Small intestine (tissue), 7 donors: ENCODE measurements at regions not wholly inside any gene's neighbourhood (a gene's known extent, or its start where the extent isn't known, plus 50 kb on each side); places are given as distances from the start of the nearest gene placed in this dataset.

Source experiments
- DNase-seq, 2 donors: peaks; one replicate each; pipeline versions ENCODE4 v3.0.0 to v3.0.0-alpha.2; 2013
- FAIRE-seq: peaks from 2 replicates; lab custom pipeline; 2012; peaks lifted over from hg19 to GRCh38; lab: Jason Lieb, UNC
- H3K27ac ChIP-seq, 3 donors: one replicate each; pipeline ENCODE4 v1.5.1; 2013; ENCODE audit warnings: low read length in 2 of 3, mild to moderate bottlenecking in 2 of 3, control low read depth in 1 of 3, inconsistent platforms in 1 of 3, low read depth in 1 of 3, moderate library complexity in 1 of 3
- H3K27me3 ChIP-seq, 3 donors: one replicate each; pipeline ENCODE4 v1.6.1; 2013; ENCODE audit warnings: low read length in 3 of 3, inconsistent platforms in 1 of 3; ENCODE audit not compliant: control insufficient read depth in 3 of 3, insufficient read depth in 3 of 3
- H3K36me3 ChIP-seq, 3 donors: one replicate each; pipeline ENCODE4 v1.6.1; 2013; ENCODE audit warnings: low read length in 3 of 3, inconsistent platforms in 1 of 3, low read depth in 1 of 3, mild to moderate bottlenecking in 1 of 3, moderate library complexity in 1 of 3; ENCODE audit not compliant: control insufficient read depth in 3 of 3, insufficient read depth in 2 of 3
- H3K4me1 ChIP-seq, 3 donors: one replicate each; pipeline ENCODE4 v1.6.1; 2013; ENCODE audit warnings: low read length in 2 of 3, inconsistent platforms in 1 of 3, low read depth in 1 of 3, mild to moderate bottlenecking in 1 of 3, moderate library complexity in 1 of 3; ENCODE audit not compliant: control insufficient read depth in 3 of 3, insufficient read depth in 2 of 3
- H3K4me3 ChIP-seq, 3 donors: one replicate each; pipeline ENCODE4 v1.5.1; 2013; ENCODE audit warnings: low read length in 3 of 3, control low read depth in 1 of 3, inconsistent platforms in 1 of 3, low read depth in 1 of 3, mild to moderate bottlenecking in 1 of 3, moderate library complexity in 1 of 3
- H3K9me3 ChIP-seq, 2 donors: one replicate each; pipeline ENCODE4 v1.6.1; 2013; ENCODE audit warnings: low read depth in 1 of 2, low read length in 1 of 2; ENCODE audit not compliant: control insufficient read depth in 2 of 2, insufficient read depth in 1 of 2
- WGBS, 3 donors: extraction: QIAGEN DNeasy Blood & Tissue Kit; methylation state at CpG; one replicate each; pipeline ENCODE4 v1.1.7; 2013; 5-methylcytosine and 5-hydroxymethylcytosine counted together
- donor health status: healthy with polysubstance abuse.
- donor health status: control.
- donor health status: control.
- donor health status: Bipolar disorder and iron deficiency.
- donor health status: healthy.

DNA sequence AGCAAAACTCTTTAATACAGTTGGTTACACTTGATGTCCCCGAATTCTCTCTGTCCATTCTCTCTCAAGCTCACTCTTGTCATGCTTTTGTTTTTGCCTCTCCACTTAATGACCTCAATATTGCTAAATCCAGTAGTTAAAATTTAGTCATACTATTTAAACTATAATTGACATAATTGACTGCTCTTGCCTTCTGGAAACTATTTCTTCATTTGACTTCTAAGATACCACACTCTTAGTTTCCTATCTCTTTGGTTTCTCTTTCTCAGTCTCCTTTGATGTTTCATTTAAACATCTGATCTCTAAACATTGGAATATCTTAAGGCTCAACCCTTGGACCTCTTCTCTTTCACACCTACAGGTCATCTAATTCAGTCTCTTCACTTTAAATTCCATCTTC is 211.3 kb downstream of the COG6 start:
- 69 to 86% (median 83%) methylated on average over 1 of the region's 1 CpG for WGBS, 3 donors
- Histone ChIP-seq H3K27ac (no peak overlapping the region), H3K4me3 (no peak overlapping the region), H3K4me1 (no peaks in the 10 kb centered on the region), H3K36me3 (no peaks in the 10 kb centered on the region), H3K9me3 (no peaks in the 10 kb centered on the region), H3K27me3 (no peaks in the 10 kb centered on the region)
- DNase-seq (no peak), FAIRE-seq (no peak)

GRCh38 chr13:39867807-39868206 is 212.3 kb downstream of the COG6 start:
- no peak overlapping the region for H3K4me3 ChIP-seq
- H3K4me1 ChIP-seq = no peaks in the 10 kb centered on the region
- 76 to 86% (median 84%) methylated on average over 2 of the region's 2 CpGs for WGBS, 3 donors
- no peaks in the 10 kb centered on the region for H3K27me3 ChIP-seq
- DNase-seq (no peak), FAIRE-seq (no peak)
- no peaks in the 10 kb centered on the region for H3K36me3 ChIP-seq
- H3K9me3 ChIP-seq = no peaks in the 10 kb centered on the region
- no peak overlapping the region for H3K27ac ChIP-seq

- DNase-seq (no peak), FAIRE-seq (no peak)
- H3K9me3 ChIP-seq = no peaks in the 10 kb centered on the region
- no peak overlapping the region for H3K27ac ChIP-seq
- H3K4me3 ChIP-seq = no peak overlapping the region
- H3K4me1 ChIP-seq = no peaks in the 10 kb centered on the region
- WGBS, 3 donors = 58 to 77% (median 58%) methylated on average over 2 of the region's 2 CpGs
- no peaks in the 10 kb centered on the region for H3K36me3 ChIP-seq
- no peaks in the 10 kb centered on the region for H3K27me3 ChIP-seq
These were observed 214.8 kb downstream of the COG6 start for GRCh38 chr13:39870197-39870747.

- no peak for FAIRE-seq
These were observed 219.0 kb downstream of the COG6 start for GRCh38 chr13:39874331-39875053.

GRCh38 chr13:39875111-39875987 is 219.9 kb downstream of the COG6 start:
- H3K36me3 ChIP-seq = no peaks in the 10 kb centered on the region
- no peak overlapping the region for H3K4me3 ChIP-seq
- 72 to 81% (median 81%) methylated on average over 9 of the region's 9 CpGs for WGBS, 3 donors
- H3K27ac ChIP-seq = no peak overlapping the region
- H3K27me3 ChIP-seq = no peaks in the 10 kb centered on the region
- no peak for DNase-seq
- H3K4me1 ChIP-seq = no peaks in the 10 kb centered on the region
- no peaks in the 10 kb centered on the region for H3K9me3 ChIP-seq
- no peak for FAIRE-seq

More at GRCh38 chr13:39874331-39875053, 219.0 kb downstream of the COG6 start:
- no peaks in the 10 kb centered on the region for H3K27me3 ChIP-seq
- no peak overlapping the region for H3K27ac ChIP-seq
- H3K4me3 ChIP-seq = no peak overlapping the region
- WGBS, 3 donors = 75 to 87% (median 80%) methylated on average over 3 of the region's 3 CpGs
- H3K36me3 ChIP-seq = no peaks in the 10 kb centered on the region
- DNase-seq = no peak
- no peaks in the 10 kb centered on the region for H3K4me1 ChIP-seq
- H3K9me3 ChIP-seq = no peaks in the 10 kb centered on the region

GRCh38 chr13:39876258-39876657 is 220.8 kb downstream of the COG6 start:
- 75 to 89% (median 81%) methylated on average over 3 of the region's 3 CpGs for WGBS, 3 donors
- Histone ChIP-seq H3K9me3 (no peaks in the 10 kb centered on the region), H3K4me3 (no peak overlapping the region), H3K27ac (no peak overlapping the region), H3K27me3 (no peaks in the 10 kb centered on the region), H3K4me1 (no peaks in the 10 kb centered on the region), H3K36me3 (no peaks in the 10 kb centered on the region)
- no peak for FAIRE-seq
- DNase-seq = no peak

DNA sequence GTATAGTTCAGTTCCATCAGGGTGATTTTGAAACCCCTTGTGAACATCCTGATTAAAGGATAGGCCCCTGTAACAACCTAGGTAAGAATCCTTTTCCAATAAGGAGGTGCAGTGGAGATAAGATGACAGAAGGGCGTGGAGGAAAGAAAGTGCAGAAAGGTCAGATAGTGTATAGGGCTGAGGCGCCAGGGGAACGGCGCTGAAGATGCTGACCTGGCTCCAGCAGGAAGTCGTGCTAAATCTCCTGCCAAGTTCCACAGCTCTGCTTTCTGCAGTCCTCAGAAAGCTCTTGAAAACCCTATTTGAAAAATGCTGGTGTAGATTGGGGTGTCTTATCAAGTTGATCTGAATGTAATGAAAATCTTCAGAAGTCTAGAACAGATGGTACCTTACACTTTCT is 221.7 kb downstream of the COG6 start:
- FAIRE-seq (no peak), DNase-seq (no peak)
- H3K36me3 ChIP-seq = no peaks in the 10 kb centered on the region
- H3K9me3 ChIP-seq = no peaks in the 10 kb centered on the region
- no peak overlapping the region for H3K4me3 ChIP-seq
- WGBS, 3 donors = 50 to 66% (median 63%) methylated on average over 5 of the region's 5 CpGs
- no peaks in the 10 kb centered on the region for H3K27me3 ChIP-seq
- no peak overlapping the region for H3K27ac ChIP-seq
- H3K4me1 ChIP-seq = no peaks in the 10 kb centered on the region

DNA sequence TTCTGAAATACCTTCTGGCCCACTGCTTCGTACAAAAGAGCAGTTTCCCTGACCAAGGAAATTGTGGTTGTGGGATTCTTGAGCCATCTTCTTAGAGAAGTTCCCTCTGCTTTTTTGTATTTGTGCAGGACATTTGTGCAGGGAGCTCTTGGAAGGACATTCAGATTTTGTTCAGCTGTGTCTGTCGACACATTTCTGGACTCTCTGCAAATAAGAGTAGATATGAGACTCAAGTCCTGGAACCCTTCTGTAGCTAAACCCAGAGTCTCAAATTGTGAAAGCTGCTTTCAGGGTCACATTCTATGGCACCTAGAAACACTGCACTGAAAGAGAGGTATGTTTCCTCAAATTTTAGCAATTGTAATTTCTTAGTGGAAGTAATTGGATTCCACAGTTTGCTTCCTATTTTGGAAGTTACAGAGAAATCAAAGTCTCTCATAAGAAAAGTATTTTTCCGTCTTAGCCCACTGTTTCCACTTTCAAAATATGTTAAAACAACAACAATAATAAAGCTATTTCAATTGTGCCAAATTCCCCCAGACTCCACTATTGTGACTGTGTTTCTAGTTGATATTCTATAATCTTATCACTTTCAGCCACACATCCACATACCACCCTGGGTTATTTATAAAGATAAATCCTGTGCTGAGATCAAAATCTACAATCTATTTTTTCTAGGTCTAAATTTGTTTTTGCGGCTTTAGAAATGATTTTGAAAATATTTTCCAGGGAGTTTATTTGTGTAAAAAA is 224.0 kb downstream of the COG6 start:
- H3K27me3 ChIP-seq = no peaks in the 10 kb centered on the region
- H3K27ac ChIP-seq = no peak overlapping the region
- no peaks in the 10 kb centered on the region for H3K36me3 ChIP-seq
- no peak overlapping the region for H3K4me3 ChIP-seq
- peaks cover 0 to 11% of the 10 kb centered on the region in 2 donors for H3K9me3 ChIP-seq
- FAIRE-seq = no peak
- WGBS, 3 donors = 70 to 83% (median 80%) methylated on average over 4 of the region's 4 CpGs
- H3K4me1 ChIP-seq = no peaks in the 10 kb centered on the region
- DNase-seq = no peak
